GM10266 (cell line): ENCODE measurements at regions not wholly inside any gene's neighbourhood (a gene's known extent, or its start where the extent isn't known, plus 50 kb on each side); places are given as distances from the start of the nearest gene placed in this dataset.

Source experiments
- DNase-seq: peaks from one replicate; pipeline ENCODE4 v3.0.0; 2012; ENCODE audit errors: extremely low spot score
- TF ChIP-seq, protein P1 (sequence below): IDR thresholded peaks from 2 replicates; pipeline ENCODE4 v1.5.1; 2012; ENCODE audit warnings: mild to moderate bottlenecking, low read depth; ENCODE audit not compliant: control insufficient read depth, insufficient read depth; ENCODE audit errors: missing control alignments

DNA sequence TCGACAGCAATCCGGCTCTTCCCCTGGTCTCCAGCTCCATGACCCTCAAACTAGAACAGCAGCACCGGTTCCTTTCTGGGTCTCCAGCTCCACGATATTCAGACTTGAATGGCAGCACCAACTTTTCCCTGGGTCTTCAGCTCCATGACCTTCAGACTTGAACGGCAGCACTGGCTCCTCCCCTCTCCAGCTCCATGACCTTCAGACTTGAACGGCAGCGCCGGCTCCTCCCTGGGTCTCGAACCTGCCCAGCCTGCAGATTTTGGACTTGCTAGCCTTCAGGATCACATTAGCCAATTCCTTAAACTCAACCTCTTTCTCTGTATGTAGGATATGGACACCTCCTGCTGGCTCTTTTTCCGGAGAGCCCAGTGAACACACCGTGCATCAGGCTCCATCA lies 350.9 kb downstream of the PREX1 start:
- no peak for DNase-seq

DNA sequence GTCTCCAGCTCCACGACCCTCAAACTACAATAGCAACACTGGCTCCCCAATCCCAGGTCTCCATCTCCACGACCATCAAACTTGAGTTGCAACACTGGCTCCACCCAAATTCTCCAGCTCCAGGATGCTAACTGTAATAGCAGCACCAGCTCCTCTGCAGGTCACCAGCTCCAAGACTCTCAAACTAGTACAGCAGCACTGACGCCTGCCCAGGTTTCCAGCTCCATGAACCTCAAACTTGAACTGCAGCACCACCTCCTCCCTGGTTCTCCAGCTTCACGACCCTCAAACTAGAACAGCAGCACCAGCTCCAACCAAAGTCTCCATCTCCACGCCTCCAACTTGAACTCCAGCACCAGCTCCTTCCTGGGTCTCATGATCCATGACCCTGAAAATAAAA lies 353.8 kb downstream of the PREX1 start:
- DNase-seq = no peak
- TF ChIP-seq, protein P1, sequence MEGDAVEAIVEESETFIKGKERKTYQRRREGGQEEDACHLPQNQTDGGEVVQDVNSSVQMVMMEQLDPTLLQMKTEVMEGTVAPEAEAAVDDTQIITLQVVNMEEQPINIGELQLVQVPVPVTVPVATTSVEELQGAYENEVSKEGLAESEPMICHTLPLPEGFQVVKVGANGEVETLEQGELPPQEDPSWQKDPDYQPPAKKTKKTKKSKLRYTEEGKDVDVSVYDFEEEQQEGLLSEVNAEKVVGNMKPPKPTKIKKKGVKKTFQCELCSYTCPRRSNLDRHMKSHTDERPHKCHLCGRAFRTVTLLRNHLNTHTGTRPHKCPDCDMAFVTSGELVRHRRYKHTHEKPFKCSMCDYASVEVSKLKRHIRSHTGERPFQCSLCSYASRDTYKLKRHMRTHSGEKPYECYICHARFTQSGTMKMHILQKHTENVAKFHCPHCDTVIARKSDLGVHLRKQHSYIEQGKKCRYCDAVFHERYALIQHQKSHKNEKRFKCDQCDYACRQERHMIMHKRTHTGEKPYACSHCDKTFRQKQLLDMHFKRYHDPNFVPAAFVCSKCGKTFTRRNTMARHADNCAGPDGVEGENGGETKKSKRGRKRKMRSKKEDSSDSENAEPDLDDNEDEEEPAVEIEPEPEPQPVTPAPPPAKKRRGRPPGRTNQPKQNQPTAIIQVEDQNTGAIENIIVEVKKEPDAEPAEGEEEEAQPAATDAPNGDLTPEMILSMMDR = no peak

More for the DNA sequence above, 350.9 kb downstream of the PREX1 start:
- TF ChIP-seq, protein P1 = no peak

DNA sequence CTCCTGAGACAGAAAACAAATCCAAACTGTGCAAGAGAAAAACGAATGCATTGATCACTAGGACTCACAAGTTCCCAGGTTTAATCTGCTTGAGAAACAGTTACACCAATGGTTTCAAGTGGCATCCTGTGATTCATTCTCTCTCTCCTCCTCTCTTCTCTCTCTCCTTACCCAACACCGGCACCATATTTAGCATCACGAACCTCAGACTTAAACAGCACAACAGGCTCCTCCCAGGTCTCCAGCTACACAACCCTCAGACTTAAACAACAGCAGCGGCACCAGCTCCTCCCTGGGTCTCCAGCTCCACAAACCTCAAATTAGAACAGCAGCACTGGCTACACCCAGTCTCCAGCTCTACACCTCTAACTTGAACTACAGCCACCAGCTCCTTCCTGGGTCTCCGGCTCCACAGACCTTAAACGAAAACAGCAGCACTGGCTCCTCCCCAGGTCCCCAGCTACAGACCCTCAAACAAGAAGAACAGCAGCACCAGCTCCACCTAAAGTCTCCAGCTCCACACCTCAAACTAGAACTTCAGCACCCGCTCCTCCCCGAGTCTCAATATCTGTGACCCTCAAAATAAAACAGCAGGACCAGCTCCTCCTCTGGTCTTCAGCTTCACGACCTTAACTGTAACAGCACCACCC lies 355.9 kb downstream of the PREX1 start:
- TF ChIP-seq, protein P1 = no peak

DNA sequence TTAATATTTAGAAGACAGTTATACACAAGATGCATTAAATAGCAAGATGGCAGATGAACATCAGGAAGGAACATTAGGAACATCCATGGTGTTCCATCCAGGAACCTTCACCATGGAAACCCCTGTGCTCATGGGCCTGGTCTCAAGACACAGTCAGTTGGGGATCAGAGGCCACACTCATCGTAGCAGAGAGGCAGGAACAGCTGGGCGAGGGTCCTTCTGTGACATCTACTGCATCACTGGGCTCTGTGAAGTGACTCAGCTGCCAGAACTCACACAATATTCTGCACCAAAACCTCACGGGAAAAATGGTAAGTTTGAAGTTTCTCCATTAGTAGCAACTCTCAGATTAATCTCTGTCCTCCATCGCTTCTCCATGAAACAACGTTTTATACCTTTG lies 356.6 kb downstream of the PREX1 start:
- TF ChIP-seq, protein P1 = no peak
- DNase-seq = no peak

More for the DNA sequence above, 355.9 kb downstream of the PREX1 start:
- DNase-seq = no peak

DNA sequence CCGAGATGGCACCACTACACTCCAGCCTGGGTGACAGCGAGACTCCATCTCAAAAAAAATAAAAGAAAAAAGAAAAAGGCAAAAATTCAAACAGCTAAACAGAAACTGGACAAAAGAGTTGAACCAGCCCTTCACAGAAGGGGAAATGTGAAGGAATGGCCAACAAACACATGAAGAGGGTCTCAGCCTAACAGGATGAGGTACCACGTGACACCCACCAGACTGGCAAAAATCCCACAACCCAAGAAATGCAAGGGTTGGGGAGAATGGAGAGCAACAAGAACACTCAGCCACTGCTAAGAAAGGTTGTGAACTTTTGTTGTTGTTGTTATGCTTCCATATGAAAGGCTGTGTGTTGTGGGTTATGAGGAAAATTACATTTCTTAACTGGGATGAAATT lies 357.7 kb downstream of the PREX1 start:
- DNase-seq = no peak
- TF ChIP-seq, protein P1 = no peak

GRCh38 chr20:48469026-48469425 lies 358.8 kb downstream of the PREX1 start:
- no peak for DNase-seq
- TF ChIP-seq, protein P1 = no peak

GRCh38 chr20:48468571-48468970 lies 359.2 kb downstream of the PREX1 start:
- no peak for DNase-seq
- TF ChIP-seq, protein P1 = no peak
